ENCODE measurements at regions not wholly inside any gene's neighbourhood (a gene's known extent, or its start where the extent isn't known, plus 50 kb on each side); places are given as distances from the start of the nearest gene placed in this dataset.

GRCh38 chr7:91551377-91552175 is 287.3 kb downstream of the FZD1 start:
- no peak overlapping the region for H3K4me3 ChIP-seq (ENCODE audit: low read depth, low read length)
- no peak for DNase-seq (ENCODE audit: low read depth)
- TF ChIP-seq, protein P1, sequence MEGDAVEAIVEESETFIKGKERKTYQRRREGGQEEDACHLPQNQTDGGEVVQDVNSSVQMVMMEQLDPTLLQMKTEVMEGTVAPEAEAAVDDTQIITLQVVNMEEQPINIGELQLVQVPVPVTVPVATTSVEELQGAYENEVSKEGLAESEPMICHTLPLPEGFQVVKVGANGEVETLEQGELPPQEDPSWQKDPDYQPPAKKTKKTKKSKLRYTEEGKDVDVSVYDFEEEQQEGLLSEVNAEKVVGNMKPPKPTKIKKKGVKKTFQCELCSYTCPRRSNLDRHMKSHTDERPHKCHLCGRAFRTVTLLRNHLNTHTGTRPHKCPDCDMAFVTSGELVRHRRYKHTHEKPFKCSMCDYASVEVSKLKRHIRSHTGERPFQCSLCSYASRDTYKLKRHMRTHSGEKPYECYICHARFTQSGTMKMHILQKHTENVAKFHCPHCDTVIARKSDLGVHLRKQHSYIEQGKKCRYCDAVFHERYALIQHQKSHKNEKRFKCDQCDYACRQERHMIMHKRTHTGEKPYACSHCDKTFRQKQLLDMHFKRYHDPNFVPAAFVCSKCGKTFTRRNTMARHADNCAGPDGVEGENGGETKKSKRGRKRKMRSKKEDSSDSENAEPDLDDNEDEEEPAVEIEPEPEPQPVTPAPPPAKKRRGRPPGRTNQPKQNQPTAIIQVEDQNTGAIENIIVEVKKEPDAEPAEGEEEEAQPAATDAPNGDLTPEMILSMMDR (IDR thresholded peaks at IDR 0.05; ENCODE audit: low read depth, low read length, missing control alignments) = no peak

GRCh38 chr7:91553410-91553895 is 289.2 kb downstream of the FZD1 start:
- TF ChIP-seq, protein P1 (IDR thresholded peaks at IDR 0.05; ENCODE audit: low read depth, low read length, missing control alignments) = no peak
- no peak overlapping the region for H3K4me3 ChIP-seq (ENCODE audit: low read depth, low read length)
- DNase-seq (ENCODE audit: low read depth) = no peak

DNA sequence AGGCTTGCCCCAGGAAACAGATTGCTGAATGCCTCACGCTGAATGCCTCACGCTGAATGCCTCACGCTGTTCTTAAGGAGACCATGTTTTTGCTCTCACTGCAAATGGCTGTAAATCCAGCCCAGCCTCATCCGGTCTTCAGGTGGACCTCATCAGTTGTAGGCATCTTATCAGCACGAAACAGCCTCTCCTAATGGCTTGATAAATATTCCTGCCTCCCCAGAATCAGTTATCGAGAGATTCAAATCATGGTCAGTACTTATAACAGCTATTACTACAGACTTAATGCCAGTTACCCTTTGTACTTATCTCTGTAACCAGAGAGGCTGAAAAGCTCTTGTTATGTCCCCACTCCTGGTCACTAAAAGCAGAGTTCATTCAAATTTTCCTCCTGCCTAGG is 290.6 kb downstream of the FZD1 start:
- H3K4me3 ChIP-seq (ENCODE audit: low read depth, low read length) = no peak overlapping the region
- DNase-seq (ENCODE audit: low read depth) = no peak
- TF ChIP-seq, protein P1 (IDR thresholded peaks at IDR 0.05; ENCODE audit: low read depth, low read length, missing control alignments) = no peak

DNA sequence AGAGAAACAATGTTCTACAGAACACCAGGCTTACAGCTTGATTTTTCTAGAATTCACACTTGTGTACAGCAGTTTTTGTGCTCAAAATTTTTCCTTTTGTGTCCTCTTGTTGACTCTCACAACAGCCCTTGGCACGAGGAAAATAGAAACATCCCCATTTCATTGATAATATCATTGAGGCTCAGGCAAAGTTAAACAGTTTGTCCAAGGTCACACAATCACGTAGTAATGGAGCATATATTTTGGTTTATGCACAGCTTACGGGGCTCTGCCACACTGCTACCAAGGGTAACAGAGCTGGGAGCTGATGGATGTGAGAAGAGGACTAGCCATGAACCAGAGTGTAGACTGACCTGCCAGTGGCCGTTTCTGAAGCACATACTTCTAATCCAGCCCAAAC is 292.0 kb downstream of the FZD1 start:
- H3K4me3 ChIP-seq (ENCODE audit: low read depth, low read length) = no peak overlapping the region

DNA sequence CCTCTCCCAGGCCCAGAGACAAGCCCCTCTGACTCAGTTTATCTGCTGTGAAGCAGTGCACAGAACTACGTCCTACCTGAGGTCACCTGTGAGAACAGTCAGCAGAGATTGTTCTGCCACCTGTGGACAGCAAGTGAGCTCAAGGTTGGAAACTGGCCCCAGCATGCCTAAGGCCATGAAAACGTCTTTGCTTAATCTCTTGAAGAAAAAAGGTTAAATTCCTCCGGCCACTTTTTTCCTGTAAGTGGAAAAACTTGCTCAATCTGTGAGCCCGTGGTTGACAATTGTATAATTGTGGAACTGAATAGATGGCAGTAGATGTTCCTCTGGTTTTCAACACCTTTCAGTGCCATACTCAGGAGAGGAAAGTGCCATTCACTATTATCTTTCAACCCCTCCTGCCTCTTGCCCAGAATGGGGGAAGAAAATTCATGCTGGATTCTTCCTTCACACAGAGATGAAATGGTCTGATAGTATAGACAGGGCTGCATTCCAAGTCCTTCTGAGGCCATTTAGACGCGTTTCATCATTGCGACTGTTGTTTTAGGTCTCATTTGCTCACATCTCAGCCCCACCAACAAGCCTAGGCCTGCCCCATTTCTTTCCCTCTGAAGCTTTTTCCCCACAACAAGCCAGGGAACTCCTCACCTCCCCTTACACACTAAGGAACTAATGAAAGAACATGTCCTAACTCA is 292.9 kb downstream of the FZD1 start:
- TF ChIP-seq, protein P1 (IDR thresholded peaks at IDR 0.05; ENCODE audit: low read depth, low read length, missing control alignments) = no peak
- no peak for DNase-seq (ENCODE audit: low read depth)
- no peak overlapping the region for H3K4me3 ChIP-seq (ENCODE audit: low read depth, low read length)

More for the DNA sequence above, 292.0 kb downstream of the FZD1 start:
- DNase-seq (ENCODE audit: low read depth) = no peak
- TF ChIP-seq, protein P1 (IDR thresholded peaks at IDR 0.05; ENCODE audit: low read depth, low read length, missing control alignments) = no peak

GRCh38 chr7:91557789-91558404 is 293.7 kb downstream of the FZD1 start:
- DNase-seq (ENCODE audit: low read depth) = no peak
- TF ChIP-seq, protein P1 (IDR thresholded peaks at IDR 0.05; ENCODE audit: low read depth, low read length, missing control alignments) = no peak
- H3K4me3 ChIP-seq (ENCODE audit: low read depth, low read length) = no peak overlapping the region

Measured in GM12864 (cell line).